Stimulated activated CD8-positive, alpha-beta memory T cell treated with anti-CD3 and anti-CD28 coated beads, Interleukin-7, amount 100 ng/mL, for 48 hours (primary cell): ENCODE measurements at regions not wholly inside any gene's neighbourhood (a gene's known extent, or its start where the extent isn't known, plus 50 kb on each side); places are given as distances from the start of the nearest gene placed in this dataset.
A peak's percentile ranks its signal among the peaks of the same experiment; 100 is the strongest.

Source experiments
- DNase-seq, 2 donors: peaks; one replicate each; pipeline ENCODE4 v3.0.0-alpha.2; 2020; ENCODE audit warnings: low read depth in 1 of 2; ENCODE audit errors: extremely low read depth in 1 of 2

- DNase-seq = no peak
These were observed 92.4 kb upstream of the ANKRD34C start for GRCh38 chr15:79190093-79190492.

- no peak for DNase-seq
These were observed 95.9 kb upstream of the ANKRD34C start for GRCh38 chr15:79186616-79187015.

- peak in 1 of 2 donors; percentile 1 for DNase-seq
These were observed 94.6 kb upstream of the RASGRF1 start for GRCh38 chr15:79185199-79185598.

GRCh38 chr15:79184465-79184892 lies 93.9 kb upstream of the RASGRF1 start:
- peak; percentile 25 to 37 for DNase-seq

GRCh38 chr15:79180318-79180717 lies 89.7 kb upstream of the RASGRF1 start:
- no peak for DNase-seq

GRCh38 chr15:79179597-79179996 lies 89.0 kb upstream of the RASGRF1 start:
- DNase-seq = no peak

- DNase-seq = no peak
These were observed 88.6 kb upstream of the RASGRF1 start for GRCh38 chr15:79179108-79179561.

- DNase-seq = no peak
These were observed 88.0 kb upstream of the RASGRF1 start for GRCh38 chr15:79178594-79178993.

- no peak for DNase-seq
These were observed 85.6 kb upstream of the RASGRF1 start for GRCh38 chr15:79176151-79176550.

GRCh38 chr15:79172801-79173460 lies 82.4 kb upstream of the RASGRF1 start:
- no peak for DNase-seq

GRCh38 chr15:79172032-79172481 lies 81.5 kb upstream of the RASGRF1 start:
- no peak for DNase-seq

GRCh38 chr15:79171320-79172031 lies 80.9 kb upstream of the RASGRF1 start:
- no peak for DNase-seq

GRCh38 chr15:79170256-79170664 lies 79.7 kb upstream of the RASGRF1 start:
- DNase-seq = no peak

- DNase-seq = no peak
These were observed 79.0 kb upstream of the RASGRF1 start for GRCh38 chr15:79169526-79170133.

GRCh38 chr15:79168922-79169456 lies 78.4 kb upstream of the RASGRF1 start:
- no peak for DNase-seq

- DNase-seq = no peak
These were observed 77.2 kb upstream of the RASGRF1 start for GRCh38 chr15:79167776-79168175.

- DNase-seq = no peak
These were observed 75.9 kb upstream of the RASGRF1 start for GRCh38 chr15:79166311-79166955.

- DNase-seq = no peak
These were observed 73.9 kb upstream of the RASGRF1 start for GRCh38 chr15:79164465-79164864.

GRCh38 chr15:79164043-79164442 lies 73.5 kb upstream of the RASGRF1 start:
- no peak for DNase-seq

GRCh38 chr15:79163395-79163794 lies 72.8 kb upstream of the RASGRF1 start:
- no peak for DNase-seq
